BJ (cell line): ENCODE measurements at regions not wholly inside any gene's neighbourhood (a gene's known extent, or its start where the extent isn't known, plus 50 kb on each side); places are given as distances from the start of the nearest gene placed in this dataset.
"Not testable (repeated sequence)": the region's sequence is repeated elsewhere in the genome, so short reads cannot be mapped to it uniquely, and the experiment has no call there.

ENCODE experiments used
- CTCF ChIA-PET: fragments of 350-600 bp; formaldehyde crosslinking; extraction: SDS; loops from one replicate; lab custom pipeline; 2021; ENCODE audit warnings: antibody characterized with exemption, inconsistent platforms; lab: Yijun Ruan, JAX
- POLR2A ChIA-PET: fragments of 300-600 bp; sonication (Branson Sonifier 250); formaldehyde crosslinking; extraction: SDS; loops from one replicate; lab custom pipeline; 2021; ENCODE audit warnings: antibody characterized with exemption; lab: Charles Lee
- DNase-seq: peaks from one replicate; pipeline ENCODE4 v3.0.0-alpha.2; 2011; ENCODE audit warnings: low read depth
- H3K27me3 ChIP-seq: 2 replicates; pipeline ENCODE4 v1.6.0; 2011; ENCODE audit warnings: low read length; ENCODE audit not compliant: control insufficient read depth, insufficient read depth
- H3K36me3 ChIP-seq: 2 replicates; pipeline ENCODE4 v1.5.1; 2011; ENCODE audit warnings: low read length; ENCODE audit not compliant: control insufficient read depth, insufficient read depth
- H3K4me3 ChIP-seq: 2 replicates; pipeline ENCODE4 v1.5.1; 2011; ENCODE audit warnings: low read depth, mild to moderate bottlenecking, control low read depth, low read length
- TF ChIP-seq, protein P1 (sequence below): IDR thresholded peaks from 2 replicates; pipeline ENCODE4 v1.5.1; 2011; ENCODE audit warnings: low read depth, mild to moderate bottlenecking, control low read depth, inconsistent platforms, low read length, moderate library complexity; ENCODE audit not compliant: insufficient read depth

DNA sequence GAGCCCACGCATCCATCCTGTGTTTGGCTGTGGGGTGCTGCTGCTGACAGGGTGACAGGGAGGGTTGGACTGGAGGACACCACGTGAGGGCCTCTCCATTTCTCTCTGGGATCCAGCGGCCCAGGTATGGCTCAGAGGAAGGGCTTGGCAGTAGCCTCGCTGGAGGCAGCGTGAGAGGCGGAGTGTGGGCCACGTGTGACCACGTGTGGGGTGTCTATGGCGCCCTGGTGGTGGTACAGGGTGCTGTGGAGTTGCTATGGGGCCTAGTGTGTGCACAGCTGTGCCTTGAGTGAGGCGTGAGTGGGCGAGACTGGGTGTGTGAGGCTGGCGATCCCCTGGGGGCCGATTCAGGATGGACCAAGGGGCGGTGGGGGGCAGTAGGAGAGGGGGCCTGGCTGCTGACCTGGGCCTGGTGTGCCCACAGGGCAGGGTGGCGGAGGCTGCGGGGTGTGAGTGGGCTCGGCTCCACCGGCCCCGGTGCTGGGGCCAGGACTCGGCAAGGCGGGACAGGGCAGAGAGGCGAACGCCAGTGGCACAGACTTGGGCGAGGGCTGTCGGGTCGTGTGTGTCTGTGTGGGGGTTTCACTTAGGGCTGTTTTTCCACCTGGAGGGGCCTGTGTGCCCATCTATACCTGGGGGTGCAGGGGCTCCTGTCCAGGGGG, 72.7 kb downstream of the TMEM121 start:
- CTCF ChIA-PET, H3K36me3 ChIP-seq, DNase-seq, POLR2A ChIA-PET, H3K27me3 ChIP-seq, H3K4me3 ChIP-seq: not testable (repeated sequence)

DNA sequence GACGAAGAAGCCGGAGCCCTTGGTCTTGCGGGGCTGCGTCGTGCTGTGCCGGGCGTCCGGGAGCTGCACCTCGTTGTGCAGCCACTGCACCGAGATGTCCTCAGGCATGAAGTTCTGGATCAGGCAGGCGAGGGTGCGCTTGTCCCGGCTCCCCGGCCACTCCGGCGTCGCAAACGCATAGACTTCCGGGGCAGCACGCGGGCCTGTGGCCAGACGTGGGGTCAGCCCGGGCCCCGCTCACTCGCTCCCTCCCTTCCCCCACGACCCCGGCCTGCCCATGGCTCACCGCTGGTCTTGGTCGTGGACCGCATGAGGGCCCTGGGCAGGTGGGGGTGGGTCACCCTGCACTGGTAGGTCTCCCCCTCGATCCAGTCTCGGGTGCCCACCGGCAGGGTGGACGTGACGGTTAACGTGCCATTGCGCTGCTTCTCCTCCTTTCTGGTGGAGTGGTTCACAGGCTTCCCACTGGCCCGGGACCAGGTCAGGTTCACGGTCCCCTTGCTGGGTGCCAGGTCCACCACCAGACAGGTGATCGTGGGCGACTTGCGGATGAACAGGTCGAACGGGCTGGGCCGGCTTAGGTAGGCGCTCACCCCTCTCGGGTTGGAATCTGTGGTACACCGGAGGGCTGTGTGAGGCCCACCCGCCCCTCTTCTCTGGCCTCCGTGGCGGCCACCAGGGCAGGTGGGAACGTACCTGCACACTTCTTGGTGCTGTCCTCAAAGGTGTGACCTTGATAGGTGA, 74.0 kb downstream of the TMEM121 start:
- DNase-seq, CTCF ChIA-PET, H3K27me3 ChIP-seq, POLR2A ChIA-PET, H3K36me3 ChIP-seq, H3K4me3 ChIP-seq: not testable (repeated sequence)

DNA sequence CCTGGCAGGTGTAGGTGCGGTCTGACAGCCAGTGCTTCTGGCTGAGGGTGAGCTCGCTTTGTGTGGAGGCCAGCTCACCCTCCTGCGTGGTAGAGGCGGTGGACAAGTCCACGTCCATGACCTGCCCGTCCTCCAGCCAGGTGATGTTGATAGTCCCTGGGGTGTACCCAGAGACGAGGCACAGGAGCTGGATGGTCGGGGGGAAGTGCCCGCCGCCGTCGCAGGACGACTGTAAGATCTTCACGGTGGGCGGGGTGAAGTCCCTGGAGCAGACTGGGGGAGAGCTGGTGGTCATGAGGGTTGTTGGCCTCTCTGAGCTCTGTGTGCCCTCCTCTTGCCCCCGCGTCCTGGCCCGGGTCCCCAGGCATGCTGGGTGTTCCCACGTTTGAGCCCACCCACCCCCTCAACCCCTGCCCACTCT, 74.6 kb downstream of the TMEM121 start:
- DNase-seq = no peak
- TF ChIP-seq, protein P1, sequence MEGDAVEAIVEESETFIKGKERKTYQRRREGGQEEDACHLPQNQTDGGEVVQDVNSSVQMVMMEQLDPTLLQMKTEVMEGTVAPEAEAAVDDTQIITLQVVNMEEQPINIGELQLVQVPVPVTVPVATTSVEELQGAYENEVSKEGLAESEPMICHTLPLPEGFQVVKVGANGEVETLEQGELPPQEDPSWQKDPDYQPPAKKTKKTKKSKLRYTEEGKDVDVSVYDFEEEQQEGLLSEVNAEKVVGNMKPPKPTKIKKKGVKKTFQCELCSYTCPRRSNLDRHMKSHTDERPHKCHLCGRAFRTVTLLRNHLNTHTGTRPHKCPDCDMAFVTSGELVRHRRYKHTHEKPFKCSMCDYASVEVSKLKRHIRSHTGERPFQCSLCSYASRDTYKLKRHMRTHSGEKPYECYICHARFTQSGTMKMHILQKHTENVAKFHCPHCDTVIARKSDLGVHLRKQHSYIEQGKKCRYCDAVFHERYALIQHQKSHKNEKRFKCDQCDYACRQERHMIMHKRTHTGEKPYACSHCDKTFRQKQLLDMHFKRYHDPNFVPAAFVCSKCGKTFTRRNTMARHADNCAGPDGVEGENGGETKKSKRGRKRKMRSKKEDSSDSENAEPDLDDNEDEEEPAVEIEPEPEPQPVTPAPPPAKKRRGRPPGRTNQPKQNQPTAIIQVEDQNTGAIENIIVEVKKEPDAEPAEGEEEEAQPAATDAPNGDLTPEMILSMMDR = no peak
- Histone ChIP-seq H3K27me3 (no peaks in the 10 kb centered on the region), H3K36me3 (no peaks in the 10 kb centered on the region), H3K4me3 (no peak overlapping the region)
- POLR2A ChIA-PET = no interaction called here
- CTCF ChIA-PET = no interaction called here

DNA sequence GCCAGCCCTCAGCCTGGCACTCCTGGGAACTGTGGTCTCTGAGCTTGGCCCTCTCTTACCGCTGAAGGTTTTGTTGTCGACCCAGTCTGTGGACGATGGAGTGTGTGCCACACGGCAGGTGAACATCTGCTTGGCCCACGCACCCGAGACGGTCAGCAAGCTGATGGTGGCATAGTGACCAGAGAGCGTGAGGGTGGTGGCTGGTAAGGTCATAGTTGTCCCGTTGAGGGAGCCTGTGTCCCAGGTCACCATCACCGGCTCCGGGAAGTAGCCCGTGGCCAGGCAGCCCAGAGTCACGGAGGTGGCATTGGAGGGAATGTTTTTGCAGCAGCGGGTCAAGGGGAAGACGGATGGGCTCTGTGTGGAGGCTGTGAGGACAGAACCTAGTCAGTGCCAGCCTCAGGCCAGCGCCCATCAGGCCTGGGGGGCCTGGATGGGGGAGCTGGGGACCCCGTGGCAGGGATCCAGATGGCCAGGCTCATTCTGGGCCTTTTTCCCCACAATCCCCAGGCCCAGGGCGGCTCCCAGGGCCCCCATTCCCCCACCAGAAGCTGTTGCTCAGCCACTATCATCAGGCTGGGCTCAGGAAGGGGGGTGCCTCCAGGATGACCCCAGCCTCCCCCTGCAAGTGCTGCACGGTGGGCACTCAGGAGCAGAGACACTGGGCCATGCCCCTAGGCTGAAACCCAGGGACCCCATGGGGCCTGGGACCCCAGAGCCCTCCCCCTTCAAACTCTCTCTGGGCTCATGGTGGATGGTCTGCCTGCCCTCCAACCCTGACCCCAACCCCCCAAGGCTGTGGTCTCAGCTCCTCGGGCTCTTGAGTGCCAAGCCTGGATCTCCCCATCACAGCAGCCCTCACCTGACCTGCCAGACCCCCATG, 75.2 kb downstream of the TMEM121 start:
- TF ChIP-seq, protein P1 = no peak
- Histone ChIP-seq H3K4me3 (no peak overlapping the region), H3K27me3 (no peaks in the 10 kb centered on the region), H3K36me3 (no peaks in the 10 kb centered on the region)
- CTCF ChIA-PET = no interaction called here
- no peak for DNase-seq
- POLR2A ChIA-PET = no interaction called here

DNA sequence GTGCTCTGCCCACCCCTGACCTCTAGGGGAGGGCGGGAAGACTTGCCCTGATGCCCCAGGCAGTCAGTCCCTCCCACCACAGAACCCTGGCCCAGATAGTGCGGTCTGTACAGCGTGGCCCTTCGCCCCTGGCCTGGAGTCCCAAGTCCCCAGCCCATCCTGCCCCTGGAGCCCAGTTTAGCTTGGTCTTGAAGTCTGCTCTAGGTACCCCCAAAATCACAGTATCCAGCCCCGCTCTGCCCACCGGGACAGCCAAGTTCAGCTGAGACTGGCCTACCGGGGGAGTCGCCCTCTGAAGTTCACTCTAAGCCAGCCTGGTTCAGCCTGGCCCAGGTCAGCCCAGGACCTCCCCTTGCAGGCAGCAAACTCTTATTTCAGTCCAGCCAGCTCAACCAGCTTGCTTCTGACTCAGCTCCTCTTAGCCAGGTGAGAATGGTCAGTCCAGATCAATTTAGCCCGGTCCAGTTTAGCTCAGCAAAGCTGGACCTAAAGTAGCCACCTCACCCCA, 75.9 kb downstream of the TMEM121 start:
- no peak for DNase-seq

More for the DNA sequence above, 75.9 kb downstream of the TMEM121 start:
- Histone ChIP-seq H3K27me3 (no peaks in the 10 kb centered on the region), H3K36me3 (no peaks in the 10 kb centered on the region), H3K4me3 (no peak overlapping the region)
- TF ChIP-seq, protein P1 = no peak
- POLR2A ChIA-PET = no interaction called here
- CTCF ChIA-PET = no interaction called here
